ENCODE measurements at regions not wholly inside any gene's neighbourhood (a gene's known extent, or its start where the extent isn't known, plus 50 kb on each side); places are given as distances from the start of the nearest gene placed in this dataset.

DNA sequence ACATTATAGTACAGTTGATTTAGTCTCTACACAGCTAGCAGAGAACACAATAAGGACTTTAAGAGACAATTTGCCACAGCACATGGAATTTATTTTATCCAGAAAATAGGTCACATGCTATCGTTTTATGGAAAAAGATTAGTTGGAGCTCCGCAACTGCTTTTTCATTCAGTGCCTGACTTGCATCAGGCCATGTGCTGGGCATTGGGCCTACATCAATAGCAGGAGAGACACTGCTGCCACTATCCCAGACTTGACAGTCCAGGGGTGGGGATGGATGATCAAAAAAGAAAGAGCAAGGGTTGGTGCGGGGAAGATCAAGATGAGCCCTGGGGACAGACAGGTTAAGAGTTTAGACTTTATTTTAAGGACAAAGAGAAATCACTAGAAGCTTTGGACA lies 75.2 kb upstream of the C3orf80 start:
- no peaks in the 10 kb centered on the region for H3K9me3 ChIP-seq
- peaks cover 0 to 6% (median 0%) of the 10 kb centered on the region in 4 donors for H3K4me1 ChIP-seq
- intact Hi-C loops (cut with DNase I; ENCODE audit: low total_unique reads) = no loop called here
- no peaks in the 10 kb centered on the region for H3K36me3 ChIP-seq
- H3K27me3 ChIP-seq = no peaks in the 10 kb centered on the region
- no peak overlapping the region for H3K27ac ChIP-seq
- peak in 1 of 2 donors; percentile 32 for DNase-seq
- TF ChIP-seq CTCF (IDR thresholded peaks at IDR 0.05) = no peak
- H3K4me3 ChIP-seq = no peak overlapping the region

DNA sequence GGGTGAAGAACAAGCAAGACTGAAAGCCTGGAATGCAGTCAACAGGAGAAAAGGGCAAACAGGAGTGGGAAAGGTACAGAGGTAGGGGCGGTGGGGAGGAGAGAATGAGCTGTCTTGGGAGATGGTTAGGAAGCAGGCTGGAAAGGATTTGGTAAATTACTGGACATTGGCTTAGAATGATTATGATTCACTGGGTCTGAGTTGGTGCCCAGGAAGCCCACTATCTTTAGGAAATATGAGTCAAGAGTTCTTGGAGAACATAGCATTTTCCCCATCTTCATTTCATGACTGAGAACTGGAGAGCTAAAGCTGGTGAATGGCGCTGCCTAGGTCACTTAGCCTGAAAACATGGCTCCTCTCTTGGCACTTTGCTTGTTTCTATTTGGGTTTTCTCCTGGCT lies 74.7 kb upstream of the C3orf80 start:
- H3K9me3 ChIP-seq = no peaks in the 10 kb centered on the region
- DNase-seq = no peak
- H3K27me3 ChIP-seq = no peaks in the 10 kb centered on the region
- TF ChIP-seq CTCF (IDR thresholded peaks at IDR 0.05) = no peak
- peaks cover 0 to 6% (median 0%) of the 10 kb centered on the region in 4 donors for H3K4me1 ChIP-seq
- H3K27ac ChIP-seq = no peak overlapping the region
- H3K36me3 ChIP-seq = no peaks in the 10 kb centered on the region
- intact Hi-C loops (cut with DNase I; ENCODE audit: low total_unique reads) = no loop called here
- no peak overlapping the region for H3K4me3 ChIP-seq

DNA sequence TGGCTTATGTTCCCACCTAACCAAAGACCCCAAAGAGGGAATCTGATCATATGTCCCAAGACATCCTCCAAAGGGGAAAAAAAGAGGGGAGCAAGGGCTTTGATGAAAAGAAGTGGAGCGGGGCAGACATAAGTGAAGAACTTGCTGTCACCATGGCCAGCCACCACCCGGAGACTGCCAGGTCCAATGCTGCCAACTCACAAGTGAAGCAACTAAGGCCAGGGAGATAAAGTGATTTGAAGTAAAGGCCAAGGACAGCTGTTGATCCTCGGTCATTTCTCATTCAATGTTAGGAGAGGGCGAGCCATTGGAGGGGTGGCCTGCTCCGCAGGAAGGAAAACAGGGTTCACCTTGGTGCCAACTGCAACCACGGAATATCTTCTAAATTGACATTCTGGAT lies 72.6 kb upstream of the C3orf80 start:
- no peak overlapping the region for H3K27ac ChIP-seq
- no peaks in the 10 kb centered on the region for H3K36me3 ChIP-seq
- H3K4me3 ChIP-seq = no peak overlapping the region
- H3K27me3 ChIP-seq = no peaks in the 10 kb centered on the region
- no peak for DNase-seq
- H3K4me1 ChIP-seq = peaks cover 0 to 6% (median 0%) of the 10 kb centered on the region in 4 donors
- intact Hi-C loops (cut with DNase I; ENCODE audit: low total_unique reads) = no loop called here
- TF ChIP-seq CTCF (IDR thresholded peaks at IDR 0.05) = no peak
- H3K9me3 ChIP-seq = no peaks in the 10 kb centered on the region

DNA sequence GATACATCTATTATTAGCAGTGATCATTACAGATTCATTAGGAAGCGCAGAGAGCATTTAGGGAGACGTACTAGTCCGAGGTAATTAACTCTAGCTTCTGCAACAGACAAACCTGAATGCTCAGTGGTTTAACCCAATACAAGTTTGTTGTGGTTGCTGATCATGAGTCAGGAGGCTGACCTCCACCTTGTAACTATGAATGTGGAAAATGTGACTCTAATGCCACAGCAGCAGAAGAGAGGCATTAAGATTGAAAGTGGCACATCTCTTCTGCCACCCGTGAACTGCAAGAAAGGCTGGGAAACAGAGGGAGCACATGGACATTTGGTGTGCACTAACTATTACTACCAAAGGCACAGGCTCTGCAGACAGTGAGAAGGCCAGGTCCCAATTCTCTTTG lies 71.2 kb upstream of the C3orf80 start:
- H3K27ac ChIP-seq = no peak overlapping the region
- no peak overlapping the region for H3K4me3 ChIP-seq
- intact Hi-C loops (cut with DNase I; ENCODE audit: low total_unique reads) = no loop called here
- peaks cover 0 to 6% (median 0%) of the 10 kb centered on the region in 4 donors for H3K4me1 ChIP-seq
- H3K9me3 ChIP-seq = no peaks in the 10 kb centered on the region
- H3K36me3 ChIP-seq = no peaks in the 10 kb centered on the region
- no peaks in the 10 kb centered on the region for H3K27me3 ChIP-seq
- DNase-seq = no peak
- TF ChIP-seq CTCF (IDR thresholded peaks at IDR 0.05) = no peak

GRCh38 chr3:160154596-160154995 lies 70.6 kb upstream of the C3orf80 start:
- Histone ChIP-seq H3K9me3 (no peaks in the 10 kb centered on the region), H3K27ac (no peak overlapping the region), H3K36me3 (no peaks in the 10 kb centered on the region), H3K4me3 (no peak overlapping the region), H3K27me3 (no peaks in the 10 kb centered on the region), H3K4me1 (peaks cover 0 to 6% (median 0%) of the 10 kb centered on the region in 4 donors)
- no peak for DNase-seq
- no peak for TF ChIP-seq CTCF (IDR thresholded peaks at IDR 0.05)
- intact Hi-C loops (cut with DNase I; ENCODE audit: low total_unique reads) = no loop called here

DNA sequence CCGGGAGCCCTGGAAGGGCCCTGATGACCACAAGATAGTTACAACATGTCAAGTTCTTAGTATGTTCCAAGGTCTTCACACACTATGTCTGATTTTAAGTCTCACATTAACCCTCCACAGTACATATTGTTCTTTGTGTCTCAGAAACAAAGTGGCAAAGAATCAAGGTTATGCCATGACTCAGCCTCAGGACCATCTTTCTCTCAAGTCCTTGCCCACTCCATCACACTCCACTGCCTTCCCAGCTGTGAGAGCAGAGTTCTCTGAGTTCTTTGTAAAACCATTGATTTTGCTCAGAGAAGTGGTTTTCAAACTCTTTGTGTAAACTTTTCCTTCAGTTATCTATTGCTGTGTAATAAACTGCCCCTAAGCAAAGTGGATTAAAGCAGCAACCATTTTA lies 67.9 kb upstream of the C3orf80 start:
- DNase-seq = no peak
- Histone ChIP-seq H3K27ac (no peak overlapping the region), H3K4me1 (no peaks in the 10 kb centered on the region), H3K4me3 (no peak overlapping the region), H3K36me3 (no peaks in the 10 kb centered on the region), H3K9me3 (no peaks in the 10 kb centered on the region), H3K27me3 (no peaks in the 10 kb centered on the region)
- no peak for TF ChIP-seq CTCF (IDR thresholded peaks at IDR 0.05)
- intact Hi-C loops (cut with DNase I; ENCODE audit: low total_unique reads) = no loop called here

Data from tibial artery (tissue), 4 donors.